Ovary (tissue), 7 donors: ENCODE measurements at regions not wholly inside any gene's neighbourhood (a gene's known extent, or its start where the extent isn't known, plus 50 kb on each side); places are given as distances from the start of the nearest gene placed in this dataset.

Experiments
- DNase-seq, 5 donors: peaks; one replicate each; pipeline ENCODE4 v3.0.0-alpha.2; 2019 to 2020
- H3K27ac ChIP-seq, 2 donors: fragments of 200-600 bp; one replicate each; pipeline versions ENCODE4 v1.5.1 to v1.8.0; 2019 to 2022
- H3K27me3 ChIP-seq: fragments of 200-600 bp; one replicate; pipeline ENCODE4 v1.8.0; 2022
- H3K36me3 ChIP-seq: fragments of 200-600 bp; sonication (generic); one replicate; pipeline ENCODE4 v1.5.1; 2019
- H3K4me1 ChIP-seq: one replicate; pipeline ENCODE4 v1.8.1; 2013; ENCODE audit warnings: mild to moderate bottlenecking, moderate library complexity; ENCODE audit not compliant: insufficient read depth
- H3K4me3 ChIP-seq: fragments of 200-600 bp; sonication (generic); one replicate; pipeline ENCODE4 v1.5.1; 2017
- H3K9me3 ChIP-seq, 2 donors: fragments of 200-600 bp in 1 of 2; sonication (generic) in 1 of 2; one replicate each; pipeline versions ENCODE4 v1.5.1 to v1.8.1; 2013 to 2019; ENCODE audit warnings: mild to moderate bottlenecking in 1 of 2, moderate library complexity in 1 of 2
- EP300 ChIP-seq: sonication (generic); formaldehyde crosslinking; IDR thresholded peaks from one replicate; pipeline ENCODE4 v1.6.1; 2017; ENCODE audit warnings: antibody characterized with exemption
- POLR2A ChIP-seq: fragments of 450-650 bp; IDR thresholded peaks from one replicate; pipeline ENCODE4 v1.6.1; 2017; ENCODE audit warnings: antibody characterized with exemption, mild to moderate bottlenecking, moderate library complexity
- WGBS, 3 donors: extraction: QIAGEN DNeasy Blood & Tissue Kit in 1 of 3; methylation state at CpG; one replicate each; pipeline versions ENCODE4 v1.1.5 to v1.1.7; 2013 to 2017; 5-methylcytosine and 5-hydroxymethylcytosine counted together
- intact Hi-C, 4 donors: fragments of 100-400 bp; cut with DNase I; formaldehyde crosslinking; loops; one replicate each; pipeline versions ENCODE4 v1.11.0 to v1.15.1; 2022 to 2023
- TF ChIP-seq, protein P1 (sequence below), 3 donors: fragments of 450-650 bp in 2 of 3; fragments of 200-600 bp in 1 of 3; IDR thresholded peaks; one replicate each; pipeline versions ENCODE4 v1.5.1 to v1.8.0; 2016 to 2022; ENCODE audit warnings: antibody characterized with exemption in 3 of 3, mild to moderate bottlenecking in 1 of 3
- donor health status: DM: no; HTN: no; CAD: no; lungs with moderate emphysema.
- donor health status: DM: no; HTN: no; CAD: no.
- donor health status: Bipolar disorder and iron deficiency.
- donor health status: DM: no; HTN: no; CAD: no.
- donor health status: DM: yes; HTN: yes; CAD: no.

DNA sequence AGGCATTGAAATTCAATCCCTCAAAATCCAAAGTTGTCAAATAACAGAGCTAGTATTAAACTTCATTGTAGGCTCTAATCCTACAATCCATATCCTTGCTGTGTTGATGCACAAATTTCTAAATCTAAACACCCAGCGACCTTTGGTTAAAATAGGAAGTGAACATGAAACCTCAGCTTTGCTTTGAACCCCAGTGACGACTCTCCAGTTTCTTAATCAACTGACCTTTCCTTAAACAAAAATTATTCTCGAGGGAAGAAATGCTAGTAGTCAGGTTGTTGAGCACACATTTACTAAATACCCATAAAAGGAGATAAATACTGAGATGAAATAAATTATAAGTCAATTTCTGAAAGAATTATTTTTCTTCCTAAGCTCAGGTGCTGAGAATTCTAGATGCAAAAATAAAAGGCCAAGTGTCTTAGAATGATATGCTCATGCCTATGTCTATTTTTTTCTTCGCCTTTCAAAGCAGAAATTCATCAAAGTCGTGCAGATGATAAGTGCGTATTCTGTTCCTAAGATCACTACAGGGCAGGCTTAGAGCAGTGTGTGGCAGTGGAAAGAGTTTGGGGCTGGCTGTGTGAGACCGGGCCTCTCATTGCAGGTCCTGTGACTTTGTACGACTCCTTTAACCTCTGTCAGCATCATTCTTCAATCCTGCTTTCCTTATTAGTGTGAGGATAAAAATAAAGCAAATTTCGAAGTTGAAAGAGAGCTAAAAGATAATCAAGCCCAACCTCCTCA, 208.7 kb downstream of the PRL start:
- no peak overlapping the region for H3K4me3 ChIP-seq
- no peak overlapping the region for H3K27ac ChIP-seq
- intact Hi-C loops, result no loop called here
- TF ChIP-seq EP300, result no peak
- no peak for TF ChIP-seq POLR2A
- TF ChIP-seq, protein P1, sequence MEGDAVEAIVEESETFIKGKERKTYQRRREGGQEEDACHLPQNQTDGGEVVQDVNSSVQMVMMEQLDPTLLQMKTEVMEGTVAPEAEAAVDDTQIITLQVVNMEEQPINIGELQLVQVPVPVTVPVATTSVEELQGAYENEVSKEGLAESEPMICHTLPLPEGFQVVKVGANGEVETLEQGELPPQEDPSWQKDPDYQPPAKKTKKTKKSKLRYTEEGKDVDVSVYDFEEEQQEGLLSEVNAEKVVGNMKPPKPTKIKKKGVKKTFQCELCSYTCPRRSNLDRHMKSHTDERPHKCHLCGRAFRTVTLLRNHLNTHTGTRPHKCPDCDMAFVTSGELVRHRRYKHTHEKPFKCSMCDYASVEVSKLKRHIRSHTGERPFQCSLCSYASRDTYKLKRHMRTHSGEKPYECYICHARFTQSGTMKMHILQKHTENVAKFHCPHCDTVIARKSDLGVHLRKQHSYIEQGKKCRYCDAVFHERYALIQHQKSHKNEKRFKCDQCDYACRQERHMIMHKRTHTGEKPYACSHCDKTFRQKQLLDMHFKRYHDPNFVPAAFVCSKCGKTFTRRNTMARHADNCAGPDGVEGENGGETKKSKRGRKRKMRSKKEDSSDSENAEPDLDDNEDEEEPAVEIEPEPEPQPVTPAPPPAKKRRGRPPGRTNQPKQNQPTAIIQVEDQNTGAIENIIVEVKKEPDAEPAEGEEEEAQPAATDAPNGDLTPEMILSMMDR (IDR thresholded peaks at IDR 0.05), result no peak
- no peaks in the 10 kb centered on the region for H3K9me3 ChIP-seq
- H3K36me3 ChIP-seq, result no peaks in the 10 kb centered on the region
- no peaks in the 10 kb centered on the region for H3K4me1 ChIP-seq
- no peak for DNase-seq
- peaks cover 2% of the 10 kb centered on the region for H3K27me3 ChIP-seq
- 67 to 71% (median 69%) methylated on average over 9 of the region's 9 CpGs for whole genome bisulfite sequencing, 3 donors

DNA sequence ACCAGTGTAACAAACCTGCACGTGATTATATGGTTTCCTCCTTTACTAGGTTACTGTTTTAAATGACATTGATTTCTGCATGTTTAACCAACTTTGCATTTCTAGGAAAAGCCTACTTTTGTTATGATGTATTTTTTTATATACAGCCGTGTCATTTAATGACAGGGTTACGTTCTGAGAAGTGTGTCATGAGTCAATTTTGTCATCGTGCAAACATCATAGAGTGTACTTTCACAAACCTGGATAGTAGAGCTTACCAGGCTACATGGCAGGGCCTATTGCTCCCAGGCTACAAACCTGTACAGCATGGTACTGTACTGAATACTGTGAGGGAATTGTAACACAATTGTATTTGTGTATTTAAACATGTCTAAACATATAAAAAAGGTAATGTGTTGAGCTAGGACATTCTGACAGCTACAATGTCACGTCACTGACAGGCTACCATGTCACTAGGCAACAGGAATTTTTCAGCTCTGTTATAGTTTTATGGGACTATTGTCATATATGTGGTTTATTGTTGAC, 205.3 kb downstream of the PRL start:
- H3K4me3 ChIP-seq, result no peak overlapping the region
- 92 to 96% (median 92%) methylated on average over 5 of the region's 5 CpGs for WGBS, 3 donors
- no peaks in the 10 kb centered on the region for H3K36me3 ChIP-seq
- no peak for TF ChIP-seq POLR2A
- no peak for TF ChIP-seq EP300
- TF ChIP-seq, protein P1 (IDR thresholded peaks at IDR 0.05), result no peak
- no peak for DNase-seq
- H3K27me3 ChIP-seq, result peaks cover 2% of the 10 kb centered on the region
- intact Hi-C loops, result no loop called here
- no peak overlapping the region for H3K27ac ChIP-seq
- no peaks in the 10 kb centered on the region for H3K4me1 ChIP-seq
- no peaks in the 10 kb centered on the region for H3K9me3 ChIP-seq

DNA sequence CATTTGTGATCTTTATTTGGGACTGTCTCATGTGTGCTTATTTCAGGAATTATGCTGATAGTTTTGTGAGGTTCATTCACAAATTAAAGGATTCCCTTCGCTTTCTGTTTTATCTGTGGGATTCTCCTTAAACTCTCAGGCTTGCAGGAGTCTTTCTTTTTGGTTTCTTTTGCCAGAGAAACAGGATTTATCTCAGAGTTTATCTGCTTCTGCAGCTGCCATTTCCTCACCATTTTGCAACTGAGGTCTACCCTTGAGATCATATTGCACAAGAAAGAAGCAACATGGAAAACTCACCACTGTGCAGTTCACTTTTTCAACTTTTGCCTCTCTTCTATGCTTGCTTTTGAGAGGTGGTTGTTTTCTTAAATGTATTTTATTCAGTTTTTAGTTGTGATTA, 201.0 kb downstream of the PRL start:
- no peaks in the 10 kb centered on the region for H3K4me1 ChIP-seq
- intact Hi-C loops, result no loop called here
- WGBS, 3 donors, result 71 to 77% (median 75%) methylated on average over 1 of the region's 1 CpG
- no peak overlapping the region for H3K4me3 ChIP-seq
- no peak for DNase-seq
- peaks cover 2% of the 10 kb centered on the region for H3K27me3 ChIP-seq
- no peaks in the 10 kb centered on the region for H3K36me3 ChIP-seq
- no peak for TF ChIP-seq EP300
- H3K27ac ChIP-seq, result no peak overlapping the region
- H3K9me3 ChIP-seq, result no peaks in the 10 kb centered on the region

DNA sequence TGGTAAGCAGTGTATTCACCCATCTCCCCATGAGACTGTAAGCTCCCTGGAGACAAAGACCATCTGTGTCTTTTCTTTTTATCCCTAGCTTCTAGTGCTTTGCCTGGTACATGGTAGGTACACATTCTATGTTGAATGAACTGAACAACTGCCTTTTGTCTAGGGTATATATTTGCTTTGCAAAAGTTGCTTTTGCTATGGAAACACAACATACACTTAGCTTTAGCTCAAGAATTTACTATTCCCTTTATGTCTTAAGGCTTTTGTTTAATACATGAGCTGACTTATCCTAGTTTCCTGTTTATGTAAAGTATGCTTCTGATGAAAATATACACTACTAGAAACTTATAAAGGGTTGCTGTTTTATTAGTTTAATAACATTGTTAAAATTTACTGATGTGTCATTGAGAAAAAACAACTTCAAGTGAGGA, 198.2 kb downstream of the PRL start:
- no peak overlapping the region for H3K27ac ChIP-seq
- H3K4me3 ChIP-seq, result no peak overlapping the region
- TF ChIP-seq EP300 (no peak), POLR2A (no peak)
- TF ChIP-seq, protein P1 (IDR thresholded peaks at IDR 0.05), result no peak
- DNase-seq, result no peak
- intact Hi-C loops, result no loop called here
- no peaks in the 10 kb centered on the region for H3K27me3 ChIP-seq
- H3K4me1 ChIP-seq, result no peaks in the 10 kb centered on the region
- H3K36me3 ChIP-seq, result no peaks in the 10 kb centered on the region
- no peaks in the 10 kb centered on the region for H3K9me3 ChIP-seq

DNA sequence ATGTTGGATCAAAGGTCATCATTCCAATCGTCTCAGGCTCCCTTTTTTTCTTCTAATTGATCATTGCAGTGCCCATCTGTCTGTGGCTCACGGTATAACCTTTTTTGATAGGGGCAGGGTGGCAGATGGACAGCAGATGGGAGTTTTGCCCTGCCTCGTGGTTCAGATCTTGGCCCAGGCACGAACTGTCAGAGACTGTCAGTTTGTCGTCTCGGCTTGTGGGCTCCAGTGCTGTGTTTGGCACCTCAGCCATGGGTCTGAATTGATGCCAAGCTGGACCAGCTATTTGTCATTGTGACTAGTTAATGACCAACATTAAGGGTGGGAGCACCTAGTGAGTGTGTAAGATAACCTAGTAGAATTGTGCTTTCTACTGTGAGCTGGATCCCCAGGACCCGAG, 197.6 kb downstream of the PRL start:
- intact Hi-C loops, result no loop called here
- WGBS, 3 donors, result 78 to 81% (median 79%) methylated on average over 7 of the region's 7 CpGs
- Histone ChIP-seq H3K9me3 (no peaks in the 10 kb centered on the region), H3K36me3 (no peaks in the 10 kb centered on the region), H3K4me3 (no peak overlapping the region), H3K27ac (no peak overlapping the region), H3K27me3 (no peaks in the 10 kb centered on the region), H3K4me1 (no peaks in the 10 kb centered on the region)
- no peak for DNase-seq
- TF ChIP-seq EP300, result no peak
